Endodermal cell (in vitro differentiated cells): ENCODE measurements at regions not wholly inside any gene's neighbourhood (a gene's known extent, or its start where the extent isn't known, plus 50 kb on each side); places are given as distances from the start of the nearest gene placed in this dataset.

Source experiments
- DNase-seq: peaks from one replicate; pipeline ENCODE4 v3.0.0-alpha.2; 2017
- H3K27ac ChIP-seq: 2 replicates; pipeline ENCODE4 v1.5.1; 2013; ENCODE audit warnings: mild to moderate bottlenecking, low read depth, low read length, moderate library complexity
- H3K27me3 ChIP-seq: 2 replicates; pipeline ENCODE4 v1.6.1; 2013; ENCODE audit warnings: mild to moderate bottlenecking, low read length, moderate library complexity; ENCODE audit not compliant: insufficient read depth, control insufficient read depth, poor library complexity, severe bottlenecking
- H3K36me3 ChIP-seq: 2 replicates; pipeline ENCODE4 v1.7.0; 2013; ENCODE audit warnings: mild to moderate bottlenecking, low read length, moderate library complexity; ENCODE audit not compliant: control insufficient read depth, insufficient read depth
- H3K4me1 ChIP-seq: one replicate; pipeline ENCODE4 v1.7.0; 2013; ENCODE audit warnings: low read length; ENCODE audit not compliant: control insufficient read depth, insufficient read depth
- H3K4me3 ChIP-seq: 2 replicates; pipeline ENCODE4 v1.5.1; 2013; ENCODE audit warnings: mild to moderate bottlenecking, low read length, moderate library complexity
- H3K9ac ChIP-seq: 2 replicates; pipeline ENCODE4 v1.6.1; 2013; ENCODE audit warnings: mild to moderate bottlenecking, low read length, moderate library complexity; ENCODE audit not compliant: poor library complexity, severe bottlenecking; ENCODE audit errors: extremely low read depth
- H3K9me3 ChIP-seq: 2 replicates; pipeline ENCODE4 v1.6.1; 2013; ENCODE audit warnings: mild to moderate bottlenecking, low read length, moderate library complexity; ENCODE audit not compliant: control insufficient read depth
- H3K27ac Mint-ChIP-seq: 2 replicates; pipeline ENCODE4 v1.8.0; 2020; ENCODE audit warnings: mixed read lengths
- H3K27me3 Mint-ChIP-seq: 2 replicates; pipeline ENCODE4 v1.8.0; 2021; ENCODE audit warnings: mild to moderate bottlenecking, mixed read lengths; ENCODE audit not compliant: insufficient read depth
- H3K36me3 Mint-ChIP-seq: 2 replicates; pipeline ENCODE4 v1.8.0; 2020; ENCODE audit warnings: low read depth, mixed read lengths
- H3K4me1 Mint-ChIP-seq: 2 replicates; pipeline ENCODE4 v1.8.0; 2020; ENCODE audit warnings: mixed read lengths
- H3K4me3 Mint-ChIP-seq: 2 replicates; pipeline ENCODE4 v1.8.0; 2020; ENCODE audit warnings: mild to moderate bottlenecking, moderate library complexity, mixed read lengths
- H3K9me3 Mint-ChIP-seq: 2 replicates; pipeline ENCODE4 v1.8.0; 2020; ENCODE audit warnings: mild to moderate bottlenecking, mixed read lengths
- WGBS, 2 experiments: methylation state at CpG; one replicate each; pipeline versions ENCODE4 v1.1.5 to v1.1.7; 2013; ENCODE audit warnings: missing lambda C conversion rate in 2 of 2, mixed read lengths in 1 of 2; ENCODE audit not compliant: insufficient coverage in 1 of 2, insufficient read length in 1 of 2; 5-methylcytosine and 5-hydroxymethylcytosine counted together
- TF ChIP-seq, protein P1 (sequence below): fragments of 200-600 bp; sonication (generic); conservative IDR thresholded peaks from 2 replicates; pipeline ENCODE4 v1.5.0; 2021; ENCODE audit warnings: antibody characterized with exemption, mild to moderate bottlenecking

GRCh38 chr6:142570221-142570671 lies 268.4 kb downstream of the ADGRG6 start:
- Histone ChIP-seq H3K9me3 (peaks cover 31% of the 10 kb centered on the region), H3K36me3 (no peaks in the 10 kb centered on the region), H3K9ac (no peak overlapping the region), H3K27me3 (no peaks in the 10 kb centered on the region), H3K27ac (no peak overlapping the region), H3K4me1 (peaks cover 10% of the 10 kb centered on the region), H3K4me3 (peak overlapping the region; percentile 8)
- Mint-ChIP-seq H3K4me3 (no peak overlapping the region), H3K27ac (peak overlapping the region; percentile 47), H3K4me1 (peaks cover 41% of the 10 kb centered on the region), H3K9me3 (peaks cover 31% of the 10 kb centered on the region), H3K27me3 (no peaks in the 10 kb centered on the region), H3K36me3 (peaks cover 6% of the 10 kb centered on the region)
- TF ChIP-seq, protein P1, sequence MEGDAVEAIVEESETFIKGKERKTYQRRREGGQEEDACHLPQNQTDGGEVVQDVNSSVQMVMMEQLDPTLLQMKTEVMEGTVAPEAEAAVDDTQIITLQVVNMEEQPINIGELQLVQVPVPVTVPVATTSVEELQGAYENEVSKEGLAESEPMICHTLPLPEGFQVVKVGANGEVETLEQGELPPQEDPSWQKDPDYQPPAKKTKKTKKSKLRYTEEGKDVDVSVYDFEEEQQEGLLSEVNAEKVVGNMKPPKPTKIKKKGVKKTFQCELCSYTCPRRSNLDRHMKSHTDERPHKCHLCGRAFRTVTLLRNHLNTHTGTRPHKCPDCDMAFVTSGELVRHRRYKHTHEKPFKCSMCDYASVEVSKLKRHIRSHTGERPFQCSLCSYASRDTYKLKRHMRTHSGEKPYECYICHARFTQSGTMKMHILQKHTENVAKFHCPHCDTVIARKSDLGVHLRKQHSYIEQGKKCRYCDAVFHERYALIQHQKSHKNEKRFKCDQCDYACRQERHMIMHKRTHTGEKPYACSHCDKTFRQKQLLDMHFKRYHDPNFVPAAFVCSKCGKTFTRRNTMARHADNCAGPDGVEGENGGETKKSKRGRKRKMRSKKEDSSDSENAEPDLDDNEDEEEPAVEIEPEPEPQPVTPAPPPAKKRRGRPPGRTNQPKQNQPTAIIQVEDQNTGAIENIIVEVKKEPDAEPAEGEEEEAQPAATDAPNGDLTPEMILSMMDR, result no peak
- no peak for DNase-seq

DNA sequence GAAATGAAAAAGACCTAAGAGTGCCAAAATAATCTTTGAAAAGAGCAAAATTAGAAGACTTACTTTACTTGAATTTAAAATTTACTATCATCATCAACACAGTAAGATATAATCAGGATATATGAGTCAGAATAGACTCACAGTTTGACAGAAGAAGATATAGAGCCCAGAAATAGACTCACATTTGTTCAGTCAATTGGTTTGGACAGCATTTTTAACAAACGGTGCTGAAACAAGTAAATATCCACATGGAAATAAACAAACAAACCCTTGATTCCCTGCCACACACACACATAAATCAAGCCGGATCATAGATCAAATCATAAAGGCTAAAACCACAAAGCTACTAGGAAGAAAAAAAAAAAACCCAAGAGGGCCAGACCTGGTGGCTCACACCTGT lies 291.1 kb downstream of the ADGRG6 start:
- Histone ChIP-seq H3K4me3 (no peak overlapping the region), H3K27me3 (no peaks in the 10 kb centered on the region), H3K4me1 (no peaks in the 10 kb centered on the region), H3K36me3 (no peaks in the 10 kb centered on the region), H3K27ac (no peak overlapping the region), H3K9me3 (no peaks in the 10 kb centered on the region), H3K9ac (no peak overlapping the region)
- WGBS, 2 experiments, result 86 to 91% methylated on average over 1 to 2 of the region's 2 CpGs
- Mint-ChIP-seq H3K36me3 (no peaks in the 10 kb centered on the region), H3K27ac (no peak overlapping the region), H3K27me3 (no peaks in the 10 kb centered on the region), H3K4me1 (peaks cover 9% of the 10 kb centered on the region), H3K9me3 (peaks cover 16% of the 10 kb centered on the region), H3K4me3 (no peak overlapping the region)
- DNase-seq, result no peak
- TF ChIP-seq, protein P1, result no peak

DNA sequence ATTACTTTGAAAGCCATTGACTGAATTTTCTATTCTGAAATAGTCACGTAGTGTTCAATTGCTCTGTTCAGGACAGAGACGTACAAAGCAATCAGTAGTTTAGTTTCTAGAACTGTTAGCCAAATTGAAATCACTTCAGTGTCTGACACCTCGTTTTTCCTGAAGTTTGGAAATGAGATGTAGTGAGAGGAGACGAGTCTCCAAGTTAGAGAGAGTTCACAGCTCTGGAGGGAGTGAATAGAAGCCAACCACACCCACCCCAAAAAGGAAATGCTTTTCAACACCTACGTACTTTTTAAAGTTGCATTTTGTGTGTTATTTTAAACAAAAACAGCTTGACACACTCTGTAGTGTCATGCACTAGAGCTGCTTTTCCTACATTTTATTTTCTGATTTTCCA lies 296.0 kb downstream of the ADGRG6 start:
- Histone ChIP-seq H3K4me1 (no peaks in the 10 kb centered on the region), H3K4me3 (no peak overlapping the region), H3K36me3 (no peaks in the 10 kb centered on the region), H3K9me3 (peaks cover 5% of the 10 kb centered on the region), H3K9ac (no peak overlapping the region), H3K27me3 (no peaks in the 10 kb centered on the region), H3K27ac (no peak overlapping the region)
- Mint-ChIP-seq H3K9me3 (peaks cover 2% of the 10 kb centered on the region), H3K4me1 (peaks cover 23% of the 10 kb centered on the region), H3K36me3 (no peaks in the 10 kb centered on the region), H3K27ac (no peak overlapping the region), H3K27me3 (no peaks in the 10 kb centered on the region), H3K4me3 (no peak overlapping the region)
- DNase-seq, result no peak
- 76 to 79% methylated on average over 3 to 4 of the region's 5 CpGs for WGBS, 2 experiments
- TF ChIP-seq, protein P1, result no peak
